ENCODE measurements at regions not wholly inside any gene's neighbourhood (a gene's known extent, or its start where the extent isn't known, plus 50 kb on each side); places are given as distances from the start of the nearest gene placed in this dataset.

- TF ChIP-seq MEF2A (IDR thresholded peaks at IDR 0.05; ENCODE audit: borderline replicate concordance, low read depth), result no peak
- no peak for TF ChIP-seq RXRA (IDR thresholded peaks at IDR 0.05; ENCODE audit: borderline replicate concordance, low read depth)
These were observed 182.8 kb upstream of the CRIM1 start (continued) for GRCh38 chr2:36172824-36173223.

DNA sequence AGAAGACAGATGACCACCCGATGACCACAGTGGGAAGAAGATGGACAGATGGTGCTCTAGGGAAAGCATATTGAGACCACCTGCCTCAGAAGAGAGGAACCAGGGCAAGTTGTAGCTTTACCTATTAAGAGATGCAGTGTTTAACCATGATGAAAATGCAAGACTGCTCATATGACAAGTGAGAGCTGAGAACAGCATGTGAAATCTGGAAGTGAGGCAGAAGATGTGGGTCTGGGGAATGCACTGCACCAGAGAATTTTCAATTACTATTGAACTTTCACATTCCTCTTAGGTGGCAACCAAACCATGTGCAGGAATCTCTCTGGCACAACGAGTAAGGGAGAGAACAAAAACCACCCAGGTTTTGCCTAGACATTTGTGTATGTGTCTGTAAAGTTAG, 184.8 kb upstream of the CRIM1 start:
- no peak for DNase-seq
- no peak overlapping the region for H3K27ac ChIP-seq (ENCODE audit: low read depth in 2 of 2, low read length in 1 of 2)
- H3K4me1 ChIP-seq (ENCODE audit: control insufficient read depth in 1 of 2, insufficient read depth in 2 of 2, low read depth in 1 of 2, low read length in 1 of 2), result no peaks in the 10 kb centered on the region
- H3K9ac ChIP-seq, result no peak overlapping the region
- no peak overlapping the region for H3K4me2 ChIP-seq
- H4K20me1 ChIP-seq (ENCODE audit: insufficient read depth), result no peaks in the 10 kb centered on the region
- H3K9me3 ChIP-seq, result no peaks in the 10 kb centered on the region
- ChIA-PET CTCF (no interaction called here), POLR2A (no interaction called here)
- H2AFZ ChIP-seq (ENCODE audit: low read depth), result no peak overlapping the region
- H3K27me3 ChIP-seq (ENCODE audit: insufficient read depth), result no peaks in the 10 kb centered on the region
- no peaks in the 10 kb centered on the region for H3K79me2 ChIP-seq (ENCODE audit: insufficient read depth)
- no peak for TF ChIP-seq CHD2 (IDR thresholded peaks at IDR 0.05; ENCODE audit: low read length, partially characterized antibody)
- TF ChIP-seq FOXJ3 (CRISPR knock-in tag; IDR thresholded peaks at IDR 0.05), result no peak
- TF ChIP-seq ELF1 (IDR thresholded peaks at IDR 0.05), result no peak
- TF ChIP-seq RAD21 (IDR thresholded peaks at IDR 0.05; ENCODE audit: low read length), result no peak
- no peak for TF ChIP-seq RXRA (IDR thresholded peaks at IDR 0.05; ENCODE audit: borderline replicate concordance, low read depth)
- no peak for TF ChIP-seq RFX5 (IDR thresholded peaks at IDR 0.05; ENCODE audit: low read length)
- TF ChIP-seq GABPA (IDR thresholded peaks at IDR 0.05; ENCODE audit: low read depth), result no peak
- TF ChIP-seq SIN3A (IDR thresholded peaks at IDR 0.05; ENCODE audit: borderline replicate concordance, low read depth, low read length), result no peak
- no peak for TF ChIP-seq RCOR1 (IDR thresholded peaks at IDR 0.05; ENCODE audit: low read length)
- TF ChIP-seq PBX3 (IDR thresholded peaks at IDR 0.05), result no peak
- no peak for TF ChIP-seq MEF2A (IDR thresholded peaks at IDR 0.05; ENCODE audit: borderline replicate concordance, low read depth)
- TF ChIP-seq TEAD4 (IDR thresholded peaks at IDR 0.05; ENCODE audit: borderline replicate concordance, insufficient read depth), result no peak
- no peak for TF ChIP-seq GATA2 (CRISPR knock-in tag; IDR thresholded peaks at IDR 0.05)
- no peak for TF ChIP-seq FOSL2 (IDR thresholded peaks at IDR 0.05; ENCODE audit: borderline replicate concordance, low read depth)
- TF ChIP-seq EP300 (IDR thresholded peaks at IDR 0.05; ENCODE audit: borderline replicate concordance in 1 of 2, low read depth in 1 of 2, low read length in 1 of 2), result no peak
- no peak for TF ChIP-seq NFIC (IDR thresholded peaks at IDR 0.05; ENCODE audit: borderline replicate concordance)
- no peak for TF ChIP-seq EZH2phosphoT487 (IDR thresholded peaks at IDR 0.05; ENCODE audit: borderline replicate concordance, low read depth)
- TF ChIP-seq SMC3 (IDR thresholded peaks at IDR 0.05; ENCODE audit: low read depth, low read length), result no peak
- H3K36me3 ChIP-seq (replicated peaks in 1 of 2; ENCODE audit: control insufficient read depth in 1 of 2, insufficient read depth in 2 of 2, low read length in 1 of 2), result no peaks in the 10 kb centered on the region
- no peak overlapping the region for H3K4me3 ChIP-seq (ENCODE audit: low read depth in 2 of 2, low read length in 1 of 2)
- no peaks in the 10 kb centered on the region for H3K9me2 ChIP-seq
- 0% methylated on average over 2 of the region's 2 CpGs for WGBS (ENCODE audit: low lambda C conversion rate)
- H3F3A ChIP-seq (replicated peaks; ENCODE audit: insufficient read depth), result no peaks in the 10 kb centered on the region

- TF ChIP-seq JUND (IDR thresholded peaks at IDR 0.05) (no peak), MEF2A (IDR thresholded peaks at IDR 0.05; ENCODE audit: borderline replicate concordance, low read depth) (no peak), REST (IDR thresholded peaks at IDR 0.05; ENCODE audit: low read depth, low read length) (0 out of 2 replicates have a peak, but pooled peaks have one; percentile 22)
- CTCF ChIA-PET, result no interaction called here
- WGBS (ENCODE audit: low lambda C conversion rate), result 56% methylated on average over 1 of the region's 1 CpG
These were observed 185.7 kb upstream of the CRIM1 start for GRCh38 chr2:36169843-36170242.

More at GRCh38 chr2:36169843-36170242, 185.7 kb upstream of the CRIM1 start:
- no peak for DNase-seq
- Histone ChIP-seq H3F3A (replicated peaks; ENCODE audit: insufficient read depth) (no peaks in the 10 kb centered on the region), H3K36me3 (replicated peaks in 1 of 2; ENCODE audit: control insufficient read depth in 1 of 2, insufficient read depth in 2 of 2, low read length in 1 of 2) (no peaks in the 10 kb centered on the region), H2AFZ (ENCODE audit: low read depth) (no peak overlapping the region), H3K9ac (no peak overlapping the region), H3K4me2 (no peak overlapping the region), H3K4me3 (ENCODE audit: low read depth in 2 of 2, low read length in 1 of 2) (no peak overlapping the region), H3K27me3 (ENCODE audit: insufficient read depth) (no peaks in the 10 kb centered on the region), H3K9me2 (no peaks in the 10 kb centered on the region), H3K9me3 (no peaks in the 10 kb centered on the region), H3K4me1 (ENCODE audit: control insufficient read depth in 1 of 2, insufficient read depth in 2 of 2, low read depth in 1 of 2, low read length in 1 of 2) (no peaks in the 10 kb centered on the region), H3K27ac (ENCODE audit: low read depth in 2 of 2, low read length in 1 of 2) (no peak overlapping the region), H3K79me2 (ENCODE audit: insufficient read depth) (no peaks in the 10 kb centered on the region), H4K20me1 (ENCODE audit: insufficient read depth) (no peaks in the 10 kb centered on the region)
- POLR2A ChIA-PET, result no interaction called here

All from SK-N-SH (cell line).